Neural cell (in vitro differentiated cells): ENCODE measurements at regions not wholly inside any gene's neighbourhood (a gene's known extent, or its start where the extent isn't known, plus 50 kb on each side); places are given as distances from the start of the nearest gene placed in this dataset.

Source experiments
- CTCF ChIP-seq: fragments of 450-650 bp; IDR thresholded peaks from 2 replicates; pipeline ENCODE4 v1.5.1; 2014; ENCODE audit warnings: antibody characterized with exemption, mild to moderate bottlenecking, moderate library complexity; ENCODE audit not compliant: poor library complexity, severe bottlenecking
- EZH2 ChIP-seq: fragments of 200-600, 300-800 bp; shearing (Covaris generic), sonication (generic); IDR thresholded peaks from 2 replicates; pipeline ENCODE4 v1.6.1; 2014; ENCODE audit warnings: antibody characterized with exemption, low read length, borderline replicate concordance, mild to moderate bottlenecking; ENCODE audit not compliant: insufficient read depth, poor library complexity, severe bottlenecking
- RAD21 ChIP-seq: fragments of 450-650 bp; conservative IDR thresholded peaks from 2 replicates; pipeline ENCODE4 v1.6.1; 2014; ENCODE audit warnings: antibody characterized with exemption, mild to moderate bottlenecking, moderate library complexity
- REST ChIP-seq: IDR thresholded peaks from 2 replicates; pipeline ENCODE4 v1.6.1; 2012; ENCODE audit warnings: borderline replicate concordance
- SMC3 ChIP-seq: fragments of 450-650 bp; conservative IDR thresholded peaks from 2 replicates; pipeline ENCODE4 v1.6.1; 2014; ENCODE audit warnings: antibody characterized with exemption, mild to moderate bottlenecking, moderate library complexity; ENCODE audit not compliant: poor library complexity

- TF ChIP-seq CTCF: no peak
- TF ChIP-seq EZH2: no peak
- TF ChIP-seq RAD21: no peak
- no peak for TF ChIP-seq SMC3
- no peak for TF ChIP-seq REST
Observed at GRCh38 chr17:77391668-77392375, 251.1 kb downstream of the SEC14L1 start.
